ENCODE measurements at regions not wholly inside any gene's neighbourhood (a gene's known extent, or its start where the extent isn't known, plus 50 kb on each side); places are given as distances from the start of the nearest gene placed in this dataset.
A peak's percentile ranks its signal among the peaks of the same experiment; 100 is the strongest.

GRCh38 chr20:11676630-11677287 lies 240.9 kb upstream of the BTBD3 start:
- TF ChIP-seq CTCF (IDR thresholded peaks at IDR 0.05; ENCODE audit: insufficient read depth, low read depth, low read length) (peak; percentile 76), EZH2 (IDR thresholded peaks at IDR 0.05; ENCODE audit: insufficient read depth, low read length) (no peak)
